ENCODE measurements at regions not wholly inside any gene's neighbourhood (a gene's known extent, or its start where the extent isn't known, plus 50 kb on each side); places are given as distances from the start of the nearest gene placed in this dataset.

GRCh38 chr6:170114956-170115855 lies 175.7 kb downstream of the DLL1 start:
- no peak for DNase-seq (ENCODE audit: low spot score)
- no peak overlapping the region for H3K27ac ChIP-seq (ENCODE audit: low read depth)
- TF ChIP-seq ZNF114 (CRISPR knock-in tag; IDR thresholded peaks at IDR 0.05) (no peak), ETS1 (IDR thresholded peaks at IDR 0.05) (no peak), ZNF331 (CRISPR knock-in tag; IDR thresholded peaks at IDR 0.05; ENCODE audit: low read depth) (no peak), CREB1 (CRISPR knock-in tag; IDR thresholded peaks at IDR 0.05; ENCODE audit: low read depth) (no peak), STAT1 (IDR thresholded peaks at IDR 0.05; ENCODE audit: unreplicated experiment) (no peak)
- TF ChIP-seq, protein P1, sequence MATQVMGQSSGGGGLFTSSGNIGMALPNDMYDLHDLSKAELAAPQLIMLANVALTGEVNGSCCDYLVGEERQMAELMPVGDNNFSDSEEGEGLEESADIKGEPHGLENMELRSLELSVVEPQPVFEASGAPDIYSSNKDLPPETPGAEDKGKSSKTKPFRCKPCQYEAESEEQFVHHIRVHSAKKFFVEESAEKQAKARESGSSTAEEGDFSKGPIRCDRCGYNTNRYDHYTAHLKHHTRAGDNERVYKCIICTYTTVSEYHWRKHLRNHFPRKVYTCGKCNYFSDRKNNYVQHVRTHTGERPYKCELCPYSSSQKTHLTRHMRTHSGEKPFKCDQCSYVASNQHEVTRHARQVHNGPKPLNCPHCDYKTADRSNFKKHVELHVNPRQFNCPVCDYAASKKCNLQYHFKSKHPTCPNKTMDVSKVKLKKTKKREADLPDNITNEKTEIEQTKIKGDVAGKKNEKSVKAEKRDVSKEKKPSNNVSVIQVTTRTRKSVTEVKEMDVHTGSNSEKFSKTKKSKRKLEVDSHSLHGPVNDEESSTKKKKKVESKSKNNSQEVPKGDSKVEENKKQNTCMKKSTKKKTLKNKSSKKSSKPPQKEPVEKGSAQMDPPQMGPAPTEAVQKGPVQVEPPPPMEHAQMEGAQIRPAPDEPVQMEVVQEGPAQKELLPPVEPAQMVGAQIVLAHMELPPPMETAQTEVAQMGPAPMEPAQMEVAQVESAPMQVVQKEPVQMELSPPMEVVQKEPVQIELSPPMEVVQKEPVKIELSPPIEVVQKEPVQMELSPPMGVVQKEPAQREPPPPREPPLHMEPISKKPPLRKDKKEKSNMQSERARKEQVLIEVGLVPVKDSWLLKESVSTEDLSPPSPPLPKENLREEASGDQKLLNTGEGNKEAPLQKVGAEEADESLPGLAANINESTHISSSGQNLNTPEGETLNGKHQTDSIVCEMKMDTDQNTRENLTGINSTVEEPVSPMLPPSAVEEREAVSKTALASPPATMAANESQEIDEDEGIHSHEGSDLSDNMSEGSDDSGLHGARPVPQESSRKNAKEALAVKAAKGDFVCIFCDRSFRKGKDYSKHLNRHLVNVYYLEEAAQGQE (IDR thresholded peaks at IDR 0.05; ENCODE audit: unreplicated experiment), result no peak
- H2AFZ ChIP-seq, result no peak overlapping the region
- no peaks in the 10 kb centered on the region for H3K79me2 ChIP-seq (replicated peaks; ENCODE audit: insufficient read depth)
- H3K36me3 Mint-ChIP-seq (ENCODE audit: low read depth), result peaks cover 3% of the 10 kb centered on the region; the same call in 2 of the 3 replicates
- no peaks in the 10 kb centered on the region for H3K27me3 ChIP-seq (ENCODE audit: insufficient read depth)
- no peaks in the 10 kb centered on the region for H3K9me2 ChIP-seq (ENCODE audit: insufficient read depth)
- no peaks in the 10 kb centered on the region for H4K20me1 ChIP-seq (replicated peaks; ENCODE audit: insufficient read depth)
- peaks cover 11% of the 10 kb centered on the region; the same call in 2 of the 3 replicates for H3K9me3 Mint-ChIP-seq
- no peak overlapping the region for H3K4me2 ChIP-seq
- no peaks in the 10 kb centered on the region for H3K4me1 ChIP-seq (ENCODE audit: insufficient read depth)
- H3K27me3 Mint-ChIP-seq (ENCODE audit: insufficient read depth, low read depth, poor library complexity), result peaks cover 8% of the 10 kb centered on the region
- H3K36me3 ChIP-seq (ENCODE audit: insufficient read depth), result no peaks in the 10 kb centered on the region
- no peak overlapping the region for H3K4me3 Mint-ChIP-seq
- no peak overlapping the region for H3K4me3 ChIP-seq
- peaks cover 4% of the 10 kb centered on the region for H3K4me1 Mint-ChIP-seq
- no peak overlapping the region for H3K27ac Mint-ChIP-seq
- H3F3A ChIP-seq (replicated peaks; ENCODE audit: low read depth), result no peaks in the 10 kb centered on the region
- ATAC-seq, result no peak

DNA sequence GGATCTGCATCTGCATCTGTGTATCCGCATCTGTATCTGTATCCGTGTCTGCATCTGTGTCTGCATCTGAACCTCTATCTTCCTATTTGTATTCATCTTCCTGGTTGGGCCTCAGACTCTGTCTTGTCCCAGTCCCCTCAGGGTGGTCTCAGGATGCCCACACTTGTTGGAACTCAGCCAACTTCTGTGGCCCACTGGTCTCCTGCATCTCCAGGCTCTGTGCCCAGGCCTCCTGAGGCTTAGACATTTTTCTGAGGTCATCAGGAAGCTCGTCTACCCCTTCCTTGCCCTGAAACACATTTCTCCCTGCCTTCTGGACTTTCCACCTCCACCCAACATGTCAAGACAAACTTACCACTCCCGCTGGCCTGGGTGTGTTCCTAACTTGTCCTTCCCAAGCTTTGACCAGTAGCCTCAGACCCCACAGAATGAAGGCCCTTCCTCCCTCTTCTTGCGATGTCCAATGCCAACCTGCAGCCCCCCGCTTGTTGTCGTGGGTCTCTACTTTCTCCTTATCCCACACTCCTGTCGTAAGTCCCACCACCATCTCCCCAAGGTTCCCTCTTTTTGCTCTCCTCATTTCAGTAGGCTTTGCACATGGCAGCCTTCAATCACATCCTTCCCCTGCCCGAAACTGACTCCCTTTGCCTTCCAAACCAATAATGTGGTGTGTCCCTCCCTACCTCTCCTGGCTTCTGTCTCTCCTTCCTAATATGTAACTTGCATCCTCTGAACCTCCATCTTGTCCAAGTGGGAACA lies 176.5 kb downstream of the DLL1 start:
- H3F3A ChIP-seq (replicated peaks; ENCODE audit: low read depth), result no peaks in the 10 kb centered on the region
- no peak overlapping the region for H3K27ac ChIP-seq (ENCODE audit: low read depth)
- peaks cover 3% of the 10 kb centered on the region; the same call in 1 of the 3 replicates for H3K9me3 Mint-ChIP-seq
- H3K36me3 ChIP-seq (ENCODE audit: insufficient read depth), result no peaks in the 10 kb centered on the region
- H3K36me3 Mint-ChIP-seq (ENCODE audit: low read depth), result peaks cover 3% of the 10 kb centered on the region; the same call in 1 of the 3 replicates
- H3K27me3 ChIP-seq (ENCODE audit: insufficient read depth), result no peaks in the 10 kb centered on the region
- H3K4me3 ChIP-seq, result no peak overlapping the region
- no peak overlapping the region for H2AFZ ChIP-seq
- peaks cover 4% of the 10 kb centered on the region for H3K4me1 Mint-ChIP-seq
- H4K20me1 ChIP-seq (replicated peaks; ENCODE audit: insufficient read depth), result no peaks in the 10 kb centered on the region
- H3K4me2 ChIP-seq, result no peak overlapping the region
- ATAC-seq (no peak), DNase-seq (ENCODE audit: low spot score) (no peak)
- H3K27ac Mint-ChIP-seq, result no peak overlapping the region
- no peaks in the 10 kb centered on the region for H3K4me1 ChIP-seq (ENCODE audit: insufficient read depth)
- H3K4me3 Mint-ChIP-seq, result no peak overlapping the region
- H3K79me2 ChIP-seq (replicated peaks; ENCODE audit: insufficient read depth), result no peaks in the 10 kb centered on the region
- no peaks in the 10 kb centered on the region for H3K9me2 ChIP-seq (ENCODE audit: insufficient read depth)
- H3K27me3 Mint-ChIP-seq (ENCODE audit: insufficient read depth, low read depth, poor library complexity), result peaks cover 8% of the 10 kb centered on the region
- no peak for TF ChIP-seq CREB1 (CRISPR knock-in tag; IDR thresholded peaks at IDR 0.05; ENCODE audit: low read depth)
- TF ChIP-seq JUNB (IDR thresholded peaks at IDR 0.05; ENCODE audit: unreplicated experiment), result no peak
- TF ChIP-seq POLR2AphosphoS5 (IDR thresholded peaks at IDR 0.05; ENCODE audit: low read depth), result no peak
- no peak for TF ChIP-seq CTCF (conservative IDR thresholded peaks at IDR 0.05; ENCODE audit: low read depth in 2 of 2)

Measured in GM23338 (cell line).